T-helper 17 cell (primary cell): ENCODE measurements at regions not wholly inside any gene's neighbourhood (a gene's known extent, or its start where the extent isn't known, plus 50 kb on each side); places are given as distances from the start of the nearest gene placed in this dataset.
A peak's percentile ranks its signal among the peaks of the same experiment; 100 is the strongest.
"Not testable (repeated sequence)": the region's sequence is repeated elsewhere in the genome, so short reads cannot be mapped to it uniquely, and the experiment has no call there.

Experiments used
- ATAC-seq: fragments of 150-1000 bp; cut with Tn5 transposase; 2 replicates; pipeline ENCODE4 v1.10.0; 2021; ENCODE audit warnings: mild to moderate bottlenecking, moderate library complexity
- DNase-seq, 3 donors: peaks; one replicate each; pipeline versions ENCODE4 v3.0.0 to v3.0.0-alpha.2; 2020 to 2021
- H3K9me3 ChIP-seq: one replicate; pipeline ENCODE4 v1.7.0; 2013; ENCODE audit warnings: low read length, mild to moderate bottlenecking; ENCODE audit not compliant: control insufficient read depth, poor library complexity, severe bottlenecking
- H3K27ac Mint-ChIP-seq: one replicate; pipeline ENCODE4 v1.8.0; 2022; ENCODE audit warnings: mild to moderate bottlenecking, moderate library complexity, mixed read lengths
- H3K27me3 Mint-ChIP-seq: one replicate; pipeline ENCODE4 v1.8.0; 2022; ENCODE audit warnings: mixed read lengths
- H3K36me3 Mint-ChIP-seq: one replicate; pipeline ENCODE4 v1.8.0; 2022; ENCODE audit warnings: low read depth, mixed read lengths
- H3K4me1 Mint-ChIP-seq: one replicate; pipeline ENCODE4 v1.8.0; 2022; ENCODE audit warnings: mild to moderate bottlenecking, mixed read lengths
- H3K4me3 Mint-ChIP-seq: one replicate; pipeline ENCODE4 v1.8.0; 2022; ENCODE audit warnings: mild to moderate bottlenecking, moderate library complexity, mixed read lengths

DNA sequence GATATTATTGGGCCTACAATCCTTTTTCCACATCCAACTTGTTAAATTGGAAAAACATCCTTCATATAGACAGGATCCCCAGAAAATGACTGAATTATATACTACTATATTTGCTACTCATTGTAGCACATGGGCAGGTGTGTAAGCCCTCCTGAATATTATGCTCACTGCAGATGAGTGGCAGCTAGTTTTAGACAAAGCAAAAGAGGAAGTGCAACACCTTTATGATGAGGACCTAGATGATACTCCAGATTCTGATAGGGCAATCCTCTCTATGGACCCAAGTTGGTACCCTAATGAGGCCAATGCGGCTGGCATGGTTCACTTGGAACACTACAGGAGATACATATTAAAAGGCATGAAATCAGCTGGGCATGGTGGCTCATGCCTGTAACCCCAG is 119.1 kb upstream of the PLCL2 start:
- no peak overlapping the region for H3K4me3 Mint-ChIP-seq
- H3K27ac Mint-ChIP-seq, result no peak overlapping the region

DNA sequence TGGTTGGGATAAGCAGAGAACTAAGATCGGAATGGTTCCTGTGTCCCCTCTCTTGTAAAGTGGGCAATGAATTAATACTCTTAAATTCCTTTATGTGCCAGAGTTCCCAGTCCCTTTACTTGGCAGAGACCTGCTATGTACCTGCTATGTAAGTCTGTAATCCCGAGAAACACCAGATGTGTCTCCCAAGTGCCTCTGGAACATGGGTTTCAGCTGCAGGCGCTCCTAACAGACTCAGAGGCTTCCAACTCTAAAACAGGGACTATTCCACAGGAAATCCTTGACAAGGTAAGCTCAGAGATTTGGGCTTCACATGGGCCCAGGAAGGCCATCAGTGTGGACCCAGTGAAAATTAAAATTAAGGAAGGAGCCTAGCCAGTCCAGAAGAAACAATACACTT is 117.7 kb upstream of the PLCL2 start:
- Mint-ChIP-seq H3K4me3 (no peak overlapping the region), H3K27me3 (no peaks in the 10 kb centered on the region), H3K36me3 (peaks cover 4% of the 10 kb centered on the region), H3K4me1 (peaks cover 4% of the 10 kb centered on the region), H3K27ac (no peak overlapping the region)
- H3K9me3 ChIP-seq, result no peaks in the 10 kb centered on the region
- no peak for DNase-seq
- no peak for ATAC-seq

More for the DNA sequence above, 119.1 kb upstream of the PLCL2 start:
- H3K36me3 Mint-ChIP-seq, result peaks cover 4% of the 10 kb centered on the region
- no peaks in the 10 kb centered on the region for H3K9me3 ChIP-seq
- H3K27me3 Mint-ChIP-seq, result no peaks in the 10 kb centered on the region
- peaks cover 4% of the 10 kb centered on the region for H3K4me1 Mint-ChIP-seq
- no peak for ATAC-seq
- DNase-seq, result no peak

DNA sequence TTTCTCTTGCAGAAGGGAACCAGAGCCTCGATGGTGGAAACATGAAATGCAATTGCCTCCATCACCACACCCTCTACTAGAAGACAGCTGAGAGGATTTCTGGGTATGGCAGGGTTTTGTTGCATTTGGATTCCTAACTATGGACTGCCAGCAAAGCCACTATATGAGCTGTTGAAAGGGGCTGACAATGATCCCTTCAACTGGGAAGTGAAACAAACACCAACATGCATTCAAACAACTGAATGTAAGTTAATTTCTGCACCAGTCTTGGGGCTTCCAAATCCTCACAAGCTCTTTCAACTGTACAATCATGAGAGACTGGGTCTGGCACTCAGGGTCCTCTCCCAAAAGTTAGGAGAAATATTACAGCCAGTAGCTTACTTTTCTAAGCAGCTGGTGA is 116.7 kb upstream of the PLCL2 start:
- Mint-ChIP-seq H3K36me3 (peaks cover 3% of the 10 kb centered on the region), H3K4me1 (peaks cover 9% of the 10 kb centered on the region), H3K4me3 (no peak overlapping the region), H3K27ac (no peak overlapping the region), H3K27me3 (no peaks in the 10 kb centered on the region)
- ATAC-seq, result no peak
- no peak for DNase-seq
- no peaks in the 10 kb centered on the region for H3K9me3 ChIP-seq

DNA sequence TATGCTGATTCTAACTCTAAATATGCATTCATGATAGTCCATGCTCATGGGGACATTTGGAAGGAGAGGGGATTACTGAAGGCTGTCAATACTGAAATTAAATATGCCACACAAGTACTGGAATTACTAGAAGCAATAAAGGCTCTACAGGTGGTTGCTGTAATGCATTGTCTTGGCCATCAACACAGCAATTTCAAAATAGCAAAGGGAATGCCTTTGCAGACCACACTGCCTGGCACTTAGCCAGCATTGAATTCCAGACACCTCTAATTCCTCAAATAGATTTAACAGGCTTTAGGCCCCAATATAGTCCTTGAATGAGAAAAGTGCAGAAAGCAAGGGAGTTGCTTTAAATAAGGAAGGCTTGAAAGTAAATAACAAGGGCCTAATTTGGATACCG is 115.8 kb upstream of the PLCL2 start:
- peaks cover 11% of the 10 kb centered on the region for H3K4me1 Mint-ChIP-seq
- H3K27ac Mint-ChIP-seq, result peak overlapping the region; percentile 24
- H3K4me3 Mint-ChIP-seq, result no peak overlapping the region
- DNase-seq (no peak), ATAC-seq (no peak)
- H3K36me3 Mint-ChIP-seq, result peaks cover 3% of the 10 kb centered on the region
- H3K9me3 ChIP-seq, result no peaks in the 10 kb centered on the region
- no peaks in the 10 kb centered on the region for H3K27me3 Mint-ChIP-seq

DNA sequence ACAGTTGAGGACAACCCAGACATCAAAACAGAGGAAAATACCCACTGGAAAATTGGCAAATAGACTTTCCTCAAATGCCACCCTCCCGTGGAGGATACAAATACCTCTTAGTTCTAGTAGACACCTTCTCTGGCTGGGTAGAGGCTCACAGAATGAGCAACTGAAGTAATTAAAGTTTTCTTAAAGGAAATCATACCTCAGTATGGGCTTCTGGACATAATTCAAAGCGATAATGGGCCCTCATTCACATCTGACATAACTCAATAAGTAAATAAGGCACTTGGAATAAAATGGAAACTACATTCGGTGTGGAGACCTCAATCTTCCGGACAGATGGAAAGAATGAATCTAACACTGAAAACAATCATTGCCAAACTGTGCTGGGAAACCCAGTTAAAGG is 115.2 kb upstream of the PLCL2 start:
- peaks cover 2% of the 10 kb centered on the region for H3K27me3 Mint-ChIP-seq

DNA sequence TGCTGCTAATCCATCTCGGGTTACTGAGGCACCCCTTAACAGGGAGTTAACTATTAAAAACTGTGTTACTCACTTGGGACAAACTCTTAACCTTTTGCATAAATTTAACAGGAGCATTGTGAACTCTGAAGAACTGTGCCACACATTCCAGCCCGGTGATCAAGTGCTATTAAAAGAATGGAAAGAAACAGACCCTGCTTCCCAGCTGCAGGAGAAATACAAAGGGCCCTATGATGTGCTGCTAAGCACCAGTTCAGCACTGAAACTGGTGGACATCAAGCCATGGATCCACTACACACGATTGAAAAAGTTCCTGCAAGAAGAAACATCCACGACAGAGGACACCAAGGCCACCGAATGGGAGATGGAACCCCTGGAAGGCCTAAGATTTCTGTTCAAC is 114.7 kb upstream of the PLCL2 start:
- H3K27me3 Mint-ChIP-seq, result peaks cover 7% of the 10 kb centered on the region
- no peak for DNase-seq
- ATAC-seq, result no peak
- no peak overlapping the region for H3K27ac Mint-ChIP-seq
- H3K36me3 Mint-ChIP-seq, result peaks cover 3% of the 10 kb centered on the region
- no peak overlapping the region for H3K4me3 Mint-ChIP-seq
- peaks cover 13% of the 10 kb centered on the region for H3K4me1 Mint-ChIP-seq
- H3K9me3 ChIP-seq, result no peaks in the 10 kb centered on the region

More for the DNA sequence above, 115.2 kb upstream of the PLCL2 start:
- Mint-ChIP-seq H3K4me1 (peaks cover 11% of the 10 kb centered on the region), H3K4me3 (no peak overlapping the region), H3K36me3 (peaks cover 3% of the 10 kb centered on the region), H3K27ac (no peak overlapping the region)
- no peak for DNase-seq
- ATAC-seq, result no peak
- no peaks in the 10 kb centered on the region for H3K9me3 ChIP-seq

DNA sequence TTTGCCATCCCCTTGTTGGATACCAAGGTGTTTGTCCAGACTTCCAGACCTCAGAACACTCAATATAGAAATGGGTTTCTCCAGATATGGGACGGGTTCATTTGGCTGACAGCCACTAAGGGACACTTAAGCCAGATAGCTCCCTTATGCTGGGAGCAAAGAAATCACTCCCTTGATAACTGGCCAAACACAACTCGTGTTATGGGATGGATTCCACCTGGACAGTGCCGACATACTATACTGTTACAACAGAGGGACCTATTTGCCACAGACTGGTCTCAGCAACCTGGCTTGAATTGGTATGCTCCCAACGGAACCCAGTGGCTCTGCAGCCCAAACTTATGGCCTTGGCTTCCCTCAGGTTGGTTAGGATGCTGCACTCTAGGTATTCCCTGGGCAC is 114.0 kb upstream of the PLCL2 start:
- Mint-ChIP-seq H3K4me3 (no peak overlapping the region), H3K27ac (no peak overlapping the region), H3K27me3 (peaks cover 15% of the 10 kb centered on the region), H3K4me1 (peaks cover 11% of the 10 kb centered on the region), H3K36me3 (peaks cover 3% of the 10 kb centered on the region)
- no peaks in the 10 kb centered on the region for H3K9me3 ChIP-seq
- ATAC-seq (no peak), DNase-seq (no peak)

DNA sequence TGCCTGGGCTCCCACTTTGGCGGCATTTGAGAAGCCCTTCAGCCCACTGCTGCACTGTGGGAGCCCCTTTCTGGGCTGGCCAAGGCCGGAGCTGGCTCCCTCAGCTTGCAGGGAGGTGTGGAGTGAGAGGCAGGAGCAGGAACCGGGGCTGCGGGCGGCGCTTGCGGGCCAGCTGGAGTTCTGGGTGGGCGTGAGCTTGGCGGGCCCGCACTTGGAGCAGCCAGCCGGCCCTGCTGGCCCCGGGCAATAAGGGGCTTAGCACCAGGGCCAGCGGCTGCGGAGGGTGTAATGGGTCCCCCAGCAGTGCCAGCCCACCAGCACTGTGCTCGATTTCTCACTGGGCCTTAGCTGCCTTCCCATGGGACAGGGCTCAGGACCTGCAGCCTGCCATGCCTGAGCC is 111.2 kb upstream of the PLCL2 start:
- DNase-seq, H3K4me3 Mint-ChIP-seq, H3K9me3 ChIP-seq, H3K4me1 Mint-ChIP-seq, H3K27ac Mint-ChIP-seq, H3K36me3 Mint-ChIP-seq, ATAC-seq: not testable (repeated sequence)
- peaks cover 16% of the 10 kb centered on the region for H3K27me3 Mint-ChIP-seq

DNA sequence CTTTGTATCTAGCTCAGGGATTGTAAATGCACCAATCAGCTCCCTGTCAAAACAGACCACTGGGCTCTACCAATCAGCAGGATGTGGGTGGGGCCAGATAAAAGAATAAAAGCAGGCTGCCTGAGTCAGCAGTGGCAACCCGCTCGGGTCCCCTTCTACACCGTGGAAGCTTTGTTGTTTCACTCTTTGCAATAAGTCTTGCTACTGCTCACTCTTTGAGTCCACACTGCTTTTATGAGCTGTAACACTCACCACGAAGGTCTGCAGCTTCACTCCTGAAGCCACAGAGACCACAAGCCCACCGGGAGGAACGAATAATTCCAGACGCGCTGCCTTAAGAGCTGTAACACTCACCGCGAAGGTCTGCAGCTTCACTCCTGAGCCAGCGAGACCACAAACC is 110.2 kb upstream of the PLCL2 start:
- not testable (repeated sequence) for H3K27ac Mint-ChIP-seq

DNA sequence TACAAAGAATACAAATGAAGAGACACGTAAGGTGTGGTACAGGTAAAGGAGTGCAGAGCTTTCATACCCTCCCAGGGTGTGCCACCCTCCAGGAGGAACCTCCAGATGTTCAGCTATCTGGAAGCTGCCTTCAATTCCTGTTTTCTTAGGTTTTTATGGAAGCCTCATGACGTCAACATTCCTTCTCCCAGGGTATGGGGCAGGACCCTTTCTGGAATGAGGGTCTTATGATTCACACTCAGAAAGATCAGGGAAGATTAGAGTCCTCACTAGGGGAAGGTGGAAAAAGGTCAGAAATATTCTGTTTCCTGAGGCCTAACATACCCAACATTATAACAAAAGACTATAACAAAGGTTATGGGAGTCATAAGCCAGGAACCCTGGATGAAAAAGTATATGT is 99.8 kb upstream of the PLCL2 start:
- H3K27me3 Mint-ChIP-seq, result no peaks in the 10 kb centered on the region
- H3K36me3 Mint-ChIP-seq, result no peaks in the 10 kb centered on the region
- DNase-seq (no peak), ATAC-seq (no peak)
- peaks cover 6% of the 10 kb centered on the region for H3K4me1 Mint-ChIP-seq
- H3K27ac Mint-ChIP-seq, result no peak overlapping the region
- no peaks in the 10 kb centered on the region for H3K9me3 ChIP-seq
- H3K4me3 Mint-ChIP-seq, result no peak overlapping the region

More for the DNA sequence above, 110.2 kb upstream of the PLCL2 start:
- ATAC-seq, H3K4me3 Mint-ChIP-seq, H3K9me3 ChIP-seq, DNase-seq, H3K4me1 Mint-ChIP-seq, H3K36me3 Mint-ChIP-seq: not testable (repeated sequence)
- peaks cover 16% of the 10 kb centered on the region for H3K27me3 Mint-ChIP-seq

DNA sequence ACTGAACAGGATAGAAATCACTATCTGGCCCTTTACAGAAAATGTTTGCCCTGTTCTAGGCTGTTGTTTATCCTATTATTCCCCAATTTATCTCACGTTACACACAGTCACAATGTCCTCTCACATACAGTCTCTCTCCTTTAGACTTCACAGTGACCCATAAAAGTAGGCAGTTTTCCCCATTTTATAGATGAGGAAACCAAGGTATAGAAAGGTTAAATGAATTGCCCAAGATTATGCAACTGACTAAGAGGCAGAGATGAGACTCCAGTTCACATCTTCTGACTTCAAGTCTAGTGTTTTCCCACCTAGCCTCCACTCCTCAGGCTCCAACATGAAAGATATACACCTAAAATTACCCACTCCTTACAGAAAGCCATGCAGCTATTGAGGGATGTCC is 99.3 kb upstream of the PLCL2 start:
- H3K36me3 Mint-ChIP-seq, result no peaks in the 10 kb centered on the region
- H3K27me3 Mint-ChIP-seq, result peaks cover 4% of the 10 kb centered on the region
- ATAC-seq (no peak), DNase-seq (no peak)
- H3K27ac Mint-ChIP-seq, result no peak overlapping the region
- H3K4me3 Mint-ChIP-seq, result no peak overlapping the region
- peaks cover 11% of the 10 kb centered on the region for H3K4me1 Mint-ChIP-seq
- no peaks in the 10 kb centered on the region for H3K9me3 ChIP-seq

DNA sequence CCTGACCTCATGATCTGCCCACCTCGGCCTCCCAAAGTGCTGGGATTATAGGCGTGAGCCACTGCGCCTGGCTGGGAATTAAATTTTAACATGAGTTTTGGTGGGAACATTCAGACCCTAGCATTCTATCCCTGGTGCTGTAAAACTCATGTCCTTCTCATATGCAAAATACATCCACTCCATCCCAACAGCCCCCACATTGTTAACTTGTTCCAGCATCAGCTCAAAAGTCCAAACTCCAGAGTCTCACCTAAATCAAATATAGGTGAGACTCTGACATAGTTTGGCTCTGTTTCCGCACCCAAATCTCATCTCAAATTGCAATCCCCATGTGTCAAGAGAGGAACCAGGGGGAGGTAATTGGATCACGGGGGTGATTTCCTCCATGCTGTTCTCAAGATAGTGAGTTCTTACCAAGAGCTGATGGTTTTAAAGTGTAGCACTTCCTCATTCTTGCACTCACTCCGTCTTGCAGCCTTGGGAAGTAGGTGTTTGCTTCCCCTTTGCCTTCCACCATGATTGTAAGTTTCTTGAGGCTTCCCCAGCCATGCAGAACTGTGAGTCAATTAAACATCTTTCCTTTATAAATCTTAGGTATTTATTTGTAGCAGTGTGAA is 96.2 kb upstream of the PLCL2 start:
- peaks cover 12% of the 10 kb centered on the region for H3K27me3 Mint-ChIP-seq
- peaks cover 11% of the 10 kb centered on the region for H3K4me1 Mint-ChIP-seq
- H3K9me3 ChIP-seq, result no peaks in the 10 kb centered on the region
- no peak overlapping the region for H3K4me3 Mint-ChIP-seq
- no peak overlapping the region for H3K27ac Mint-ChIP-seq
- ATAC-seq (no peak), DNase-seq (no peak)
- no peaks in the 10 kb centered on the region for H3K36me3 Mint-ChIP-seq

DNA sequence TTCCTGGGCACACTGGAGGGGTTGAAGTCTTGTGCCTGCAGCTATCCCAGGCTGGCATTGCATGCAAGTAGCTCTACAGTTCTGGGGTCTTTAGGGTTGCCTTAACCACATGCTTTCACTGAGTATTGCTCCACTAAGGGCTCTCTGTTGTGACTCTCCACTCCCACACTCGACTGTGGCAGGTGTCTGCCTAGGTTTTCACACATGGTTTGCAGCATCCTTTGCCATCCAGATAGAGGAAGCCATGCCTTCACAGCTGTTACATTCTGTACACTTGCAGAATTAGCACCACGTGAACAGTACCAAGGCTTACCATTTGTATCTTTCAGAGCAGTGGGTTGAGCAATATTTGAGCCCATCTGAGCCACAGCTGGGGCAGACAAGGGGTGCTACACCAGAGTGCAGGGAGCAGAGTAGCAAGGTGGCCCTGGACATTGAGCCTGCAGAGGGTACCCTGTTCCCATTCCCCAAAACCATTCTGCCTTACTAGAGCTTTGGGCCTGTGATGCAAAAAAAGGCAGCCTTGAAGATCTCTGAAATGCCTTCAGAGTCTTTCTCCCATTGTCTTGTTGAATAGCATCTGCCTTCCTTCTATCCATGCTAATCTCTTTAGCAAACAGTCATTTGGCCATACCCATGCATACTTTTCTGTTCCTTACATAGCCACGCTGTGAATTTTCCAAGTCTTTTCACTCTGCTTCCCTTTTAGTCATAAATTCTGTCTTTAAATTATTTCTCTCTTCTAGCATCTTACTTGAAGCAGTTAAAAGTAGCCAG is 95.2 kb upstream of the PLCL2 start:
- H3K27ac Mint-ChIP-seq, result no peak overlapping the region
- no peak for DNase-seq

More for the DNA sequence above, 95.2 kb upstream of the PLCL2 start:
- Mint-ChIP-seq H3K4me3 (no peak overlapping the region), H3K27me3 (peaks cover 12% of the 10 kb centered on the region), H3K36me3 (peaks cover 2% of the 10 kb centered on the region), H3K4me1 (peaks cover 8% of the 10 kb centered on the region)
- ATAC-seq, result no peak
- no peaks in the 10 kb centered on the region for H3K9me3 ChIP-seq
